ENCODE measurements at regions not wholly inside any gene's neighbourhood (a gene's known extent, or its start where the extent isn't known, plus 50 kb on each side); places are given as distances from the start of the nearest gene placed in this dataset.
A peak's percentile ranks its signal among the peaks of the same experiment; 100 is the strongest.
"Not testable (repeated sequence)": the region's sequence is repeated elsewhere in the genome, so short reads cannot be mapped to it uniquely, and the experiment has no call there.

GRCh38 chrX:9390121-9390520, 74.7 kb upstream of the TBL1X start:
- no peak for DNase-seq

GRCh38 chrX:9390693-9391368, 74.0 kb upstream of the TBL1X start:
- no peak for DNase-seq

- DNase-seq, result no peak
Observed at GRCh38 chrX:9392445-9392844, 72.4 kb upstream of the TBL1X start.

- no peak for DNase-seq
Observed at GRCh38 chrX:9393571-9393970, 71.3 kb upstream of the TBL1X start.

- no peak for DNase-seq
Observed at GRCh38 chrX:9394212-9394611, 70.6 kb upstream of the TBL1X start.

- DNase-seq, result no peak
Observed at GRCh38 chrX:9396930-9397329, 67.9 kb upstream of the TBL1X start.

GRCh38 chrX:9401051-9401450, 63.8 kb upstream of the TBL1X start:
- no peak for DNase-seq

- DNase-seq, result no peak
Observed at GRCh38 chrX:9403374-9403773, 61.5 kb upstream of the TBL1X start.

GRCh38 chrX:9405635-9406034, 59.2 kb upstream of the TBL1X start:
- DNase-seq, result peak; percentile 1

- not testable (repeated sequence) for DNase-seq
Observed at GRCh38 chrX:9410889-9411288, 54.0 kb upstream of the TBL1X start.

- not testable (repeated sequence) for DNase-seq
Observed at GRCh38 chrX:9411682-9412081, 53.2 kb upstream of the TBL1X start.

- DNase-seq, result no peak
Observed at GRCh38 chrX:9414416-9414815, 50.4 kb upstream of the TBL1X start.
